H9 (cell line): ENCODE measurements at regions not wholly inside any gene's neighbourhood (a gene's known extent, or its start where the extent isn't known, plus 50 kb on each side); places are given as distances from the start of the nearest gene placed in this dataset.

Source experiments
- DNase-seq: peaks from one replicate; pipeline ENCODE4 v3.0.0-alpha.2; 2017
- H2AFZ ChIP-seq: one replicate; pipeline ENCODE4 v1.6.1; 2013; ENCODE audit warnings: mild to moderate bottlenecking, low read length, control low read depth, moderate library complexity
- H2AK5ac ChIP-seq: 2 replicates; pipeline ENCODE4 v1.6.1; 2013; ENCODE audit warnings: low read length, control low read depth, mixed read lengths; ENCODE audit not compliant: insufficient read length
- H2BK120ac ChIP-seq: one replicate; pipeline ENCODE4 v1.6.1; 2013; ENCODE audit warnings: low read depth, mild to moderate bottlenecking, low read length, control low read depth, inconsistent platforms; ENCODE audit not compliant: poor library complexity, severe bottlenecking
- H2BK12ac ChIP-seq: 2 replicates; pipeline ENCODE4 v1.6.1; 2013; ENCODE audit warnings: low read length, control low read depth, mixed read lengths, low read depth; ENCODE audit not compliant: insufficient read length
- H2BK15ac ChIP-seq: 2 replicates; pipeline ENCODE4 v1.6.1; 2013; ENCODE audit warnings: low read depth, low read length, control low read depth
- H2BK20ac ChIP-seq: one replicate; pipeline ENCODE4 v1.6.1; 2013; ENCODE audit warnings: low read depth, mild to moderate bottlenecking, low read length, control low read depth, inconsistent platforms; ENCODE audit not compliant: poor library complexity, severe bottlenecking
- H2BK5ac ChIP-seq: 2 replicates; pipeline ENCODE4 v1.6.1; 2013; ENCODE audit warnings: low read length, control low read depth, mixed read lengths; ENCODE audit not compliant: insufficient read length
- H3K14ac ChIP-seq: 2 replicates; pipeline ENCODE4 v1.6.1; 2013; ENCODE audit warnings: low read length, control low read depth; ENCODE audit not compliant: insufficient read depth
- H3K18ac ChIP-seq: 2 replicates; pipeline ENCODE4 v1.6.1; 2013; ENCODE audit warnings: low read depth, mild to moderate bottlenecking, mixed read lengths, low read length, control low read depth; ENCODE audit not compliant: insufficient read length
- H3K23ac ChIP-seq: 2 replicates; pipeline ENCODE4 v1.6.1; 2013; ENCODE audit warnings: low read length, control low read depth, mixed read lengths, low read depth; ENCODE audit not compliant: insufficient read length
- H3K23me2 ChIP-seq: 2 replicates; pipeline ENCODE4 v1.6.1; 2013; ENCODE audit warnings: low read depth, mild to moderate bottlenecking, mixed read lengths, low read length, control low read depth; ENCODE audit not compliant: insufficient read length, poor library complexity, severe bottlenecking
- H3K27ac ChIP-seq: 2 replicates; pipeline ENCODE4 v1.5.1; 2013; ENCODE audit warnings: low read length, control low read depth, mixed read lengths, low read depth; ENCODE audit not compliant: insufficient read length
- H3K27me3 ChIP-seq: 2 replicates; pipeline ENCODE4 v1.6.1; 2013; ENCODE audit warnings: low read length, control low read depth, inconsistent platforms; ENCODE audit not compliant: insufficient read depth
- H3K4ac ChIP-seq: 2 replicates; pipeline ENCODE4 v1.6.1; 2013; ENCODE audit warnings: low read depth, mild to moderate bottlenecking, control low read depth, inconsistent platforms, low read length, moderate library complexity
- H3K4me1 ChIP-seq: 2 replicates; pipeline ENCODE4 v1.6.1; 2013; ENCODE audit warnings: low read length, control low read depth, inconsistent platforms; ENCODE audit not compliant: insufficient read depth
- H3K4me2 ChIP-seq: 2 replicates; pipeline ENCODE4 v1.6.1; 2013; ENCODE audit warnings: low read length, control low read depth, mixed read lengths; ENCODE audit not compliant: insufficient read length, insufficient read depth
- H3K56ac ChIP-seq: 2 replicates; pipeline ENCODE4 v1.6.1; 2013; ENCODE audit warnings: low read depth, mild to moderate bottlenecking, mixed read lengths, low read length, control low read depth; ENCODE audit not compliant: insufficient read length
- H3K79me1 ChIP-seq: 2 replicates; pipeline ENCODE4 v1.6.1; 2013; ENCODE audit warnings: low read depth, mild to moderate bottlenecking, moderate library complexity, low read length, control low read depth, inconsistent platforms; ENCODE audit not compliant: insufficient read depth, poor library complexity, severe bottlenecking
- H3K79me2 ChIP-seq: 2 replicates; pipeline ENCODE4 v1.6.1; 2013; ENCODE audit warnings: low read length, control low read depth, inconsistent platforms; ENCODE audit not compliant: insufficient read depth
- H3K9ac ChIP-seq: 2 replicates; pipeline ENCODE4 v1.6.1; 2013; ENCODE audit warnings: low read length, control low read depth, mixed read lengths; ENCODE audit not compliant: insufficient read length; ENCODE audit errors: extremely low read depth
- H3K9me3 ChIP-seq: one replicate; pipeline ENCODE4 v1.6.1; 2013; ENCODE audit warnings: low read depth, low read length, inconsistent platforms; ENCODE audit not compliant: control insufficient read depth
- H3T11ph ChIP-seq: one replicate; pipeline ENCODE4 v1.6.1; 2013; ENCODE audit warnings: mild to moderate bottlenecking, low read length, control low read depth, inconsistent platforms
- H4K20me1 ChIP-seq: one replicate; pipeline ENCODE4 v1.6.1; 2013; ENCODE audit not compliant: control insufficient read depth, insufficient read length, insufficient read depth
- H4K5ac ChIP-seq: 2 replicates; pipeline ENCODE4 v1.6.1; 2013; ENCODE audit warnings: low read depth, mild to moderate bottlenecking, mixed read lengths, low read length, control low read depth; ENCODE audit not compliant: insufficient read length
- H4K8ac ChIP-seq: replicated peaks from 2 replicates; pipeline ENCODE4 v1.6.1; 2013; ENCODE audit warnings: low read length, control low read depth, mixed read lengths, low read depth; ENCODE audit not compliant: insufficient read length
- H4K91ac ChIP-seq: 2 replicates; pipeline ENCODE4 v1.6.1; 2013; ENCODE audit warnings: low read depth, mild to moderate bottlenecking, moderate library complexity, mixed read lengths, low read length, control low read depth; ENCODE audit not compliant: insufficient read length
- H3K27ac Mint-ChIP-seq, 3 experiments: 2 replicates in 2 of 3; 3 replicates in 1 of 3; pipeline ENCODE4 v1.8.0; 2020 to 2021; ENCODE audit warnings: mixed read lengths in 3 of 3, mild to moderate bottlenecking in 1 of 3, moderate library complexity in 1 of 3
- H3K27me3 Mint-ChIP-seq: 2 replicates; pipeline ENCODE4 v1.8.0; 2021; ENCODE audit warnings: low read depth, mild to moderate bottlenecking, moderate library complexity, mixed read lengths
- H3K36me3 Mint-ChIP-seq, 3 experiments: 2 replicates in 2 of 3; 3 replicates in 1 of 3; pipeline ENCODE4 v1.8.0; 2020 to 2021; ENCODE audit warnings: low read depth in 3 of 3, mixed read lengths in 3 of 3; ENCODE audit not compliant: insufficient read depth in 1 of 3
- H3K4me1 Mint-ChIP-seq, 2 experiments: 2 replicates each; pipeline ENCODE4 v1.8.0; 2020; ENCODE audit warnings: mixed read lengths in 2 of 2
- H3K4me3 Mint-ChIP-seq, 2 experiments: 2 replicates in 1 of 2; 3 replicates in 1 of 2; pipeline ENCODE4 v1.8.0; 2020 to 2021; ENCODE audit warnings: mild to moderate bottlenecking in 2 of 2, mixed read lengths in 2 of 2, moderate library complexity in 1 of 2
- H3K9me3 Mint-ChIP-seq, 2 experiments: 2 replicates in 1 of 2; 3 replicates in 1 of 2; pipeline ENCODE4 v1.8.0; 2020; ENCODE audit warnings: mild to moderate bottlenecking in 2 of 2, mixed read lengths in 2 of 2, moderate library complexity in 1 of 2
- WGBS: extraction: QIAGEN DNeasy Blood & Tissue Kit; methylation state at CpG from one replicate; pipeline ENCODE4 v1.1.7; 2013; ENCODE audit warnings: missing lambda C conversion rate, low lambda C conversion rate, mixed read lengths; ENCODE audit not compliant: insufficient read length; ENCODE audit errors: extremely low coverage; 5-methylcytosine and 5-hydroxymethylcytosine counted together
- TF ChIP-seq, protein P1 (sequence below): fragments of 200-600 bp; sonication (generic); conservative IDR thresholded peaks from 3 replicates; pipeline ENCODE4 v1.8.0; 2021; ENCODE audit warnings: antibody characterized with exemption, mild to moderate bottlenecking

DNA sequence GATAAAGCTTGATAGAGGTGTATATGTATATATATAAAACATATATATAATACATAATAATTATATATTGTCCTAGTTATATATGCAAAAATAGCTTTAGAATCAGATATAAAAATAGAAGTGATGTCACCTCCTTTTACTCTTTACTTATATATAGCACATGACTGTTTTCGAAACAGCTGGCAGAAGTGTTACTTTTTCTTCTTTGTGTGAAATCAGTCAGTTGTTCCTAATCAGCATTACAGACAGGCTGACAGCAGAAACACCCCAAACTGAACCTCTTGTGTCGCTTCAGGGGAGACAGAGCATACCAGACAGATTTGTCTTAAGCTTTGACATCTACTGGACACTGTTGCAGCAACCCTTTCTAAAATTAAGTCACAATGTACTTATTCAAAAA is 684.9 kb upstream of the CELF2 start:
- Histone ChIP-seq H2BK15ac (no peak overlapping the region), H3K27me3 (no peaks in the 10 kb centered on the region), H2BK12ac (no peak overlapping the region), H2BK20ac (no peak overlapping the region), H3K9ac (no peak overlapping the region), H2BK120ac (no peak overlapping the region), H2BK5ac (no peak overlapping the region), H3K18ac (no peak overlapping the region), H3K27ac (no peak overlapping the region), H4K5ac (no peak overlapping the region), H4K8ac (no peak overlapping the region), H3K56ac (no peak overlapping the region), H3K9me3 (no peaks in the 10 kb centered on the region), H3K23me2 (no peaks in the 10 kb centered on the region), H3K79me2 (no peaks in the 10 kb centered on the region), H3T11ph (no peak overlapping the region), H3K4me2 (no peak overlapping the region), H2AK5ac (no peak overlapping the region), H4K20me1 (no peaks in the 10 kb centered on the region), H3K14ac (no peak overlapping the region), H4K91ac (no peak overlapping the region), H3K79me1 (no peaks in the 10 kb centered on the region), H3K4ac (no peak overlapping the region), H2AFZ (no peak overlapping the region), H3K23ac (no peak overlapping the region), H3K4me1 (no peaks in the 10 kb centered on the region; the same call in 1 of the 2 replicates)
- peaks cover 8 to 12% of the 10 kb centered on the region in 2 experiments for H3K4me1 Mint-ChIP-seq
- no CpG with 5 or more reads among the region's 2 CpGs for WGBS
- peaks cover 4 to 10% of the 10 kb centered on the region in 2 experiments; a peak in 4 of 5 replicates for H3K9me3 Mint-ChIP-seq
- TF ChIP-seq, protein P1, sequence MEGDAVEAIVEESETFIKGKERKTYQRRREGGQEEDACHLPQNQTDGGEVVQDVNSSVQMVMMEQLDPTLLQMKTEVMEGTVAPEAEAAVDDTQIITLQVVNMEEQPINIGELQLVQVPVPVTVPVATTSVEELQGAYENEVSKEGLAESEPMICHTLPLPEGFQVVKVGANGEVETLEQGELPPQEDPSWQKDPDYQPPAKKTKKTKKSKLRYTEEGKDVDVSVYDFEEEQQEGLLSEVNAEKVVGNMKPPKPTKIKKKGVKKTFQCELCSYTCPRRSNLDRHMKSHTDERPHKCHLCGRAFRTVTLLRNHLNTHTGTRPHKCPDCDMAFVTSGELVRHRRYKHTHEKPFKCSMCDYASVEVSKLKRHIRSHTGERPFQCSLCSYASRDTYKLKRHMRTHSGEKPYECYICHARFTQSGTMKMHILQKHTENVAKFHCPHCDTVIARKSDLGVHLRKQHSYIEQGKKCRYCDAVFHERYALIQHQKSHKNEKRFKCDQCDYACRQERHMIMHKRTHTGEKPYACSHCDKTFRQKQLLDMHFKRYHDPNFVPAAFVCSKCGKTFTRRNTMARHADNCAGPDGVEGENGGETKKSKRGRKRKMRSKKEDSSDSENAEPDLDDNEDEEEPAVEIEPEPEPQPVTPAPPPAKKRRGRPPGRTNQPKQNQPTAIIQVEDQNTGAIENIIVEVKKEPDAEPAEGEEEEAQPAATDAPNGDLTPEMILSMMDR = no peak
- H3K4me3 Mint-ChIP-seq = no peak overlapping the region
- no peak for DNase-seq
- no peak overlapping the region for H3K27ac Mint-ChIP-seq
- H3K36me3 Mint-ChIP-seq = peaks cover 3 to 9% (median 6%) of the 10 kb centered on the region in 3 experiments; a peak in 6 of 7 replicates
- no peaks in the 10 kb centered on the region; the same call in none of the 2 replicates for H3K27me3 Mint-ChIP-seq
